ENCODE measurements at regions not wholly inside any gene's neighbourhood (a gene's known extent, or its start where the extent isn't known, plus 50 kb on each side); places are given as distances from the start of the nearest gene placed in this dataset.

DNA sequence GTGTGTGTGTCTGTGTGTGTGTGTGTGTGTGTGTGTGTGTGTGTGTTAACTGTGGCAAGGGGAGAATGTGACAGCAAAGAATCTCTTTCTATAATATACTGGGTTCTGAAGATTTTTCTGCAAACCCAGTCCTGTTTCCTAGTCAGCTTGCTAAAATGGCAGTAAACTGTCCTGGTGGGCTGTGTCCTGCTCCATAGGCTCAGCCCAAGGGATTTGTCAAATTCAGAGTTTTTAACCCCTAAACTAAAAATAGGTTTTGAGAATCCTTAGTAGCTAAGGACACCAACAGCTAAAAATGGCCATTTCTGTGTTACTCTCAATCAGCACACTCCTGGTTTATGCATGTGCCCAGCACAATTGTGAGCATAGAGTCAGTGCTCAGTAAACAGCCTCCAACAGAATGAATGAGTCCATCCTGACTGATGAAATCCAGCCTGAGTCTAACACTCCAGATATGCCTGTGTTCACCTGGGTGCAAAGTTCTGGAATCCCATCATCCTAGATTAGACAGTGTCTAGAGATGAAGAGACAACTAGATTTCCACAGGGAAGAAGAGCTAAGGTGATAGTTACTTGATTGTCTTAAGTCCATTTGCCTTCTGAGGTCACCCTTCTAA, 192.6 kb downstream of the TTC6 start (continued):
- TF ChIP-seq, protein P1, sequence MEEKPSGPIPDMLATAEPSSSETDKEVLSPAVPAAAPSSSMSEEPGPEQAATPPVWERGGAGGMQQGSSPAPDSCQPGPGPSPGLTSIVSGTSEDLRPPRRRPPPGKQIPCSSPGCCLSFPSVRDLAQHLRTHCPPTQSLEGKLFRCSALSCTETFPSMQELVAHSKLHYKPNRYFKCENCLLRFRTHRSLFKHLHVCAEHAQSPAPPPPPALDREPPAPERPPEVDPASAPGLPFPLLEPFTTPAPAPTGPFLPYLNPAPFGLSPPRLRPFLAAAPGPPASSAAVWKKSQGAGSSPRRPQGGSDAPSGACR (CRISPR knock-in tag; IDR thresholded peaks at IDR 0.05) = peak; percentile 90; the same call in 1 of the 2 replicates
- TF ChIP-seq, protein P2, sequence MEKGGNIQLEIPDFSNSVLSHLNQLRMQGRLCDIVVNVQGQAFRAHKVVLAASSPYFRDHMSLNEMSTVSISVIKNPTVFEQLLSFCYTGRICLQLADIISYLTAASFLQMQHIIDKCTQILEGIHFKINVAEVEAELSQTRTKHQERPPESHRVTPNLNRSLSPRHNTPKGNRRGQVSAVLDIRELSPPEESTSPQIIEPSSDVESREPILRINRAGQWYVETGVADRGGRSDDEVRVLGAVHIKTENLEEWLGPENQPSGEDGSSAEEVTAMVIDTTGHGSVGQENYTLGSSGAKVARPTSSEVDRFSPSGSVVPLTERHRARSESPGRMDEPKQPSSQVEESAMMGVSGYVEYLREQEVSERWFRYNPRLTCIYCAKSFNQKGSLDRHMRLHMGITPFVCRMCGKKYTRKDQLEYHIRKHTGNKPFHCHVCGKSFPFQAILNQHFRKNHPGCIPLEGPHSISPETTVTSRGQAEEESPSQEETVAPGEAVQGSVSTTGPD (CRISPR knock-in tag; IDR thresholded peaks at IDR 0.05) = no peak
- TF ChIP-seq ZNF766 (CRISPR knock-in tag; IDR thresholded peaks at IDR 0.05; ENCODE audit: borderline replicate concordance) (0 out of 2 replicates have a peak, but pooled peaks have one; percentile 88), ZNF143 (CRISPR knock-in tag; IDR thresholded peaks at IDR 0.05) (no peak), KDM3A (CRISPR knock-in tag; IDR thresholded peaks at IDR 0.05; ENCODE audit: low read depth) (0 out of 2 replicates have a peak, but pooled peaks have one; percentile 51)
- TF ChIP-seq, protein P3, sequence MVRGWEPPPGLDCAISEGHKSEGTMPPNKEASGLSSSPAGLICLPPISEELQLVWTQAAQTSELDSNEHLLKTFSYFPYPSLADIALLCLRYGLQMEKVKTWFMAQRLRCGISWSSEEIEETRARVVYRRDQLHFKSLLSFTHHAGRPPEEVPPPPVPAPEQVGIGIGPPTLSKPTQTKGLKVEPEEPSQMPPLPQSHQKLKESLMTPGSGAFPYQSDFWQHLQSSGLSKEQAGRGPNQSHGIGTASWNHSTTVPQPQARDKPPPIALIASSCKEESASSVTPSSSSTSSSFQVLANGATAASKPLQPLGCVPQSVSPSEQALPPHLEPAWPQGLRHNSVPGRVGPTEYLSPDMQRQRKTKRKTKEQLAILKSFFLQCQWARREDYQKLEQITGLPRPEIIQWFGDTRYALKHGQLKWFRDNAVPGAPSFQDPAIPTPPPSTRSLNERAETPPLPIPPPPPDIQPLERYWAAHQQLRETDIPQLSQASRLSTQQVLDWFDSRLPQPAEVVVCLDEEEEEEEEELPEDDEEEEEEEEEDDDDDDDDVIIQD (CRISPR knock-in tag; IDR thresholded peaks at IDR 0.05; ENCODE audit: low read depth) = peak; percentile 100
- TF ChIP-seq, protein P4, sequence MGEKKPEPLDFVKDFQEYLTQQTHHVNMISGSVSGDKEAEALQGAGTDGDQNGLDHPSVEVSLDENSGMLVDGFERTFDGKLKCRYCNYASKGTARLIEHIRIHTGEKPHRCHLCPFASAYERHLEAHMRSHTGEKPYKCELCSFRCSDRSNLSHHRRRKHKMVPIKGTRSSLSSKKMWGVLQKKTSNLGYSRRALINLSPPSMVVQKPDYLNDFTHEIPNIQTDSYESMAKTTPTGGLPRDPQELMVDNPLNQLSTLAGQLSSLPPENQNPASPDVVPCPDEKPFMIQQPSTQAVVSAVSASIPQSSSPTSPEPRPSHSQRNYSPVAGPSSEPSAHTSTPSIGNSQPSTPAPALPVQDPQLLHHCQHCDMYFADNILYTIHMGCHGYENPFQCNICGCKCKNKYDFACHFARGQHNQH (CRISPR knock-in tag; IDR thresholded peaks at IDR 0.05) = peak; percentile 74; the same call in 1 of the 2 replicates
